ENCODE measurements at regions not wholly inside any gene's neighbourhood (a gene's known extent, or its start where the extent isn't known, plus 50 kb on each side); places are given as distances from the start of the nearest gene placed in this dataset.
"Not testable (repeated sequence)": the region's sequence is repeated elsewhere in the genome, so short reads cannot be mapped to it uniquely, and the experiment has no call there.

DNA sequence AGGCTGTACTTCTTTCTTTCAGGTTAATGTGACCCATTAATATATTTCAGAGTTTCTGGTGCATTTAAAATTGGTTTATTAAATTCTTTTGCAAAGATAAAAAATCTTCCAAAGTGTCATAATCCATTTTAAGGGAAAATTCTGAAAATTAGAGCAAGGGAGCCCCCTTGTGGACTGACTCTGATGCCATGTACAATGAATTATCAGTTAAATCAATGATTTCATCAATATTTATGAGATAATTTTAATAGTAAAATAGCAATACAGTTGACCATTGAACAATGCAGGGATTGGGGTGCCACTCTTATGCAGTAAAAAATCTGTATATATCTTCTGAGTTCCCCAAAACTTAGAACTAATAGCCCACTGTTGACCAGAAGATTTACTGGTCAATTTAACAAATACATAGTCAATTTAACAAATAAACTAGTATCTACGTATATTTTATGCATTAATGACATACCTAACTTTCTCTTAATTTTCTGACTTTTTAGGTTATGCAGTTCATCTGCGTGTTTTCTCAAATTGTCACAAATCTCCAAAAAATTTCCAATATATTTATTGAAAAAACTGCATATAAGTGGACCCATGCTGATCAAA lies 479.1 kb upstream of the MIR17HG start:
- H3K4me1 ChIP-seq (ENCODE audit: control insufficient read depth in 5 of 5, insufficient read depth in 5 of 5, low read length in 5 of 5), result peaks cover 0 to 2% (median 0%) of the 10 kb centered on the region in 5 donors
- H3K27me3 ChIP-seq (ENCODE audit: control insufficient read depth in 5 of 5, insufficient read depth in 4 of 5, low read length in 5 of 5), result no peaks in the 10 kb centered on the region
- H3K4me3 ChIP-seq (ENCODE audit: low read depth in 1 of 5, low read length in 5 of 5), result no peak overlapping the region
- no peaks in the 10 kb centered on the region for H3K36me3 ChIP-seq (ENCODE audit: control insufficient read depth in 5 of 5, insufficient read depth in 5 of 5, low read length in 5 of 5)
- no peaks in the 10 kb centered on the region for H3K9me3 ChIP-seq (ENCODE audit: control insufficient read depth in 5 of 5, low read length in 5 of 5)
- H3K27ac ChIP-seq (ENCODE audit: low read depth, low read length), result no peak overlapping the region
- H3K9ac ChIP-seq (ENCODE audit: low read length in 5 of 5), result no peak overlapping the region

DNA sequence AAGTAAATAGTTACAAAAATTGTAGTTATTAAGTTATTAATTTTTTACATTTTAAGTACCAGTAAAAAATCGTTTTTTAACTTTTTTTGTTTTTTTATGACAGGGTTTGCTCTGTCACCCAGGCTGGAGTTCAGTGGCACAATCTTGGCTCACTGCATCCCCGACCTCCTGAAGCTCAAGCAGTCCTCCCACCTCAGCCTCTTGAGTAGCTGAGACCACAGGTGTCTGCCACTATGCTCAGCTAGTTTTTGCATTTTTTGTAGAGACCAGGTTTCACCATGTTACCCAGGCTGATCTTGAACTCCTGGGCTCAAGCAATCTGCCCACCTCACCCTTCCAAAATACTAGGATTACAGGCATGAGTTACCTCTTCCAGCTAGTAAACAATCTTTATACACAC lies 477.9 kb upstream of the MIR17HG start:
- no peak overlapping the region for H3K4me3 ChIP-seq (ENCODE audit: low read depth in 1 of 5, low read length in 5 of 5)
- H3K9me3 ChIP-seq (ENCODE audit: control insufficient read depth in 5 of 5, low read length in 5 of 5), result no peaks in the 10 kb centered on the region
- H3K27ac ChIP-seq (ENCODE audit: low read depth, low read length), result no peak overlapping the region
- no peaks in the 10 kb centered on the region for H3K36me3 ChIP-seq (ENCODE audit: control insufficient read depth in 5 of 5, insufficient read depth in 5 of 5, low read length in 5 of 5)
- no peak overlapping the region for H3K9ac ChIP-seq (ENCODE audit: low read length in 5 of 5)
- H3K27me3 ChIP-seq (ENCODE audit: control insufficient read depth in 5 of 5, insufficient read depth in 4 of 5, low read length in 5 of 5), result no peaks in the 10 kb centered on the region
- peaks cover 0 to 2% (median 0%) of the 10 kb centered on the region in 5 donors for H3K4me1 ChIP-seq (ENCODE audit: control insufficient read depth in 5 of 5, insufficient read depth in 5 of 5, low read length in 5 of 5)

DNA sequence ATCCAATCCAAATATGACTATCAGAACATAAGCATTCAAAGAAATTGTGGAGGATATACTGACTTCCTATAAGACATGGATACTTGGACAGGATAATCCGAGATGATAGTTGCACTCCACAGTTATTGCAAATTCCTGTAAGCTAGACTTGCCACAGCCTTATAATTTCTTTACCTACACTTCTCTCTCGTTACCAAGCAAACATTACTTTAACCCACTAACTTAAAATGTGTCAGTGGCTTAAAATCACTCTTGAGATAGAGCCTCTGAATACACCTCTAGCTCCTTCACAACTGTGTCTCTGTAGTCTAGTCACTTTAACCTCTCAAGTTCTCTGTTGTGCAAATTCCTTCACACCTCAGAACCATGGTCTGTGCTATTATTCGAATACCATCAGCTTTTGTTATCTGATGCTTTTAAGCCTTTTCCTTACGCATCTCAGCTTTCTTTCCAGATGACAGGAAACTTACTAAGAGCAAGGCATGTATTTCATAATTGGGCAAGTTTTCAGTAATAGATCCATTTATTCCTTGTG lies 474.9 kb upstream of the MIR17HG start:
- Histone ChIP-seq H3K36me3 (ENCODE audit: control insufficient read depth in 5 of 5, insufficient read depth in 5 of 5, low read length in 5 of 5) (no peaks in the 10 kb centered on the region), H3K27me3 (ENCODE audit: control insufficient read depth in 5 of 5, insufficient read depth in 4 of 5, low read length in 5 of 5) (no peaks in the 10 kb centered on the region), H3K4me3 (ENCODE audit: low read depth in 1 of 5, low read length in 5 of 5) (no peak overlapping the region), H3K9me3 (ENCODE audit: control insufficient read depth in 5 of 5, low read length in 5 of 5) (no peaks in the 10 kb centered on the region), H3K9ac (ENCODE audit: low read length in 5 of 5) (no peak overlapping the region), H3K27ac (ENCODE audit: low read depth, low read length) (no peak overlapping the region), H3K4me1 (ENCODE audit: control insufficient read depth in 5 of 5, insufficient read depth in 5 of 5, low read length in 5 of 5) (no peaks in the 10 kb centered on the region)

DNA sequence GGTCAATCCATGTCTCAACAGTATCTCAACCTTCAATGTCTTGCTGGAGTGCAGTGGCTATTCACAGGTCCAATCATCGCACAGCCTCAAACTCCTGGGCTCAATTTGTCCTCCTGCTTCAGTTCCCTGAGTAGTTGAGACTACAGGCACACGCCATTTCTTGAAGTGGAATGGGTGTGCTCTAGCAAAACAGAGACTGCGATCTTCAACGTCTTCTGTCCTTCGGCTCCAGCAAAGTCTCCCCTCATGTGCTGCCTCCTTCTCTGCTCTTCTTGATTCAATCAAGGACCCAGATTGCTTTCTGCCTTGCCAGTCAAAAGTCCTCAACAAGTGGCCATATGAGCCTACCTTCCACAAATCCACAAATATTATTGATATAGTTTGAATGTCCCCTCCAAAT lies 466.7 kb upstream of the MIR17HG start:
- Histone ChIP-seq H3K27me3 (ENCODE audit: control insufficient read depth in 5 of 5, insufficient read depth in 4 of 5, low read length in 5 of 5) (no peaks in the 10 kb centered on the region), H3K36me3 (ENCODE audit: control insufficient read depth in 5 of 5, insufficient read depth in 5 of 5, low read length in 5 of 5) (no peaks in the 10 kb centered on the region), H3K9ac (ENCODE audit: low read length in 5 of 5) (no peak overlapping the region), H3K9me3 (ENCODE audit: control insufficient read depth in 5 of 5, low read length in 5 of 5) (no peaks in the 10 kb centered on the region), H3K27ac (ENCODE audit: low read depth, low read length) (no peak overlapping the region), H3K4me3 (ENCODE audit: low read depth in 1 of 5, low read length in 5 of 5) (no peak overlapping the region), H3K4me1 (ENCODE audit: control insufficient read depth in 5 of 5, insufficient read depth in 5 of 5, low read length in 5 of 5) (no peaks in the 10 kb centered on the region)

DNA sequence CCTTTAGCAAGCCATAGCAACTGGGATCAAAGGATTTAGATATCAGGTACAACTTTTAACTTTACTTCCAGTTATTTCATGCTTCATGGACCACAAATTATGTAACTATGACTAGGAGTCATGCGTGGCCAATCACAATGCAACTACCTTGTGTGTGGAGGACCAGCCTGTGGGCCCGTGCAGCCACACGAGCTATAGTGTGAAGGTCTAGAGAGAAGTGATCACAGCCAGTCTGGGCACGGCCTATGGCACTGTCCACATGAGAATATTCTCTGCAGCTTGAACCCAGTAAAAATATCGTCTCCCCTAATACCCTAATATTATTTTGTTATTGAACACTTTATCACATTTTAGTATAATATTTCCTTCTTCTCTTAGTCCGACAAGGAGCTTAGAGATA lies 464.9 kb upstream of the MIR17HG start:
- H3K27ac ChIP-seq (ENCODE audit: low read depth, low read length), result no peak overlapping the region
- no peaks in the 10 kb centered on the region for H3K9me3 ChIP-seq (ENCODE audit: control insufficient read depth in 5 of 5, low read length in 5 of 5)
- H3K4me1 ChIP-seq (ENCODE audit: control insufficient read depth in 5 of 5, insufficient read depth in 5 of 5, low read length in 5 of 5), result no peaks in the 10 kb centered on the region
- H3K4me3 ChIP-seq (ENCODE audit: low read depth in 1 of 5, low read length in 5 of 5), result no peak overlapping the region
- H3K9ac ChIP-seq (ENCODE audit: low read length in 5 of 5), result no peak overlapping the region
- no peaks in the 10 kb centered on the region for H3K36me3 ChIP-seq (ENCODE audit: control insufficient read depth in 5 of 5, insufficient read depth in 5 of 5, low read length in 5 of 5)
- no peaks in the 10 kb centered on the region for H3K27me3 ChIP-seq (ENCODE audit: control insufficient read depth in 5 of 5, insufficient read depth in 4 of 5, low read length in 5 of 5)

DNA sequence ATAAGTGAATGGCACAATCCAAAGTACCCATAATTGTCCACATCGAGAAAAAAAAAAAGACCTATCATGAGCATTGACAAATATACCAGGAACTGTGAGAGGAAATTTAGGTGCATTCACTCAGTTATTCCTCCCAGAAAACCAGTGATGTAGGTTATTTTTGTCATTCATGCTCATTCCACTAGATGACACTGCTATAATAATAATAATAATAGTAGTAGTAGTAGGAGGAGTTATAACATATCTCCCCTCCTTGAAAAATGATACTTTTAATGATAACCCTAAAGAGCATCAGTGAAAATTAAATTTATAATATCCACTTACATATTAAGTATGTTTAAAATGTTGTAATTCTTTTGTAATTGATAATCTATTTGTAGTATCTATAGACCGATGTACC lies 463.9 kb upstream of the MIR17HG start:
- no peaks in the 10 kb centered on the region for H3K9me3 ChIP-seq (ENCODE audit: control insufficient read depth in 5 of 5, low read length in 5 of 5)

DNA sequence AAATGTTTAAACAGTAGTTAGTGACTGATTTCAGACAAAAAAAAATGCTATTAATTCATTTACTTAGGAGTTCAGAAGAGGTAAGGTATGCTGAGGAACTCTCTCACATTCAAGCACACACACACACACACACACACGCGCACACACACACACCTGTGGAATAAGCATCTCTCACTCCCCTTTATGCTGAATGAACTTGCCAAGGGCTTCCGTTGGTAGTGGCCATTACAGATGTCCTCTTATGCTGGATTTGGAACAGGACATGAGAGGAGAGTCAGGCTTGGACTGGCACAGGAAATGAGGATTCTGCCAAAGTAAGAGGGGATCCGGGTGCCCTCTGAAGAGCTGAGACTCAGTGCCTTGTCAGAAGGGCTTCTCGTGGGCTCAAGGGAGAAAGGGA lies 463.4 kb upstream of the MIR17HG start:
- Histone ChIP-seq H3K4me1 (ENCODE audit: control insufficient read depth in 5 of 5, insufficient read depth in 5 of 5, low read length in 5 of 5) (no peaks in the 10 kb centered on the region), H3K36me3 (ENCODE audit: control insufficient read depth in 5 of 5, insufficient read depth in 5 of 5, low read length in 5 of 5) (no peaks in the 10 kb centered on the region), H3K4me3 (ENCODE audit: low read depth in 1 of 5, low read length in 5 of 5) (no peak overlapping the region), H3K27me3 (ENCODE audit: control insufficient read depth in 5 of 5, insufficient read depth in 4 of 5, low read length in 5 of 5) (no peaks in the 10 kb centered on the region), H3K27ac (ENCODE audit: low read depth, low read length) (no peak overlapping the region), H3K9me3 (ENCODE audit: control insufficient read depth in 5 of 5, low read length in 5 of 5) (no peaks in the 10 kb centered on the region), H3K9ac (ENCODE audit: low read length in 5 of 5) (no peak overlapping the region)

More for the DNA sequence above, 463.9 kb upstream of the MIR17HG start:
- Histone ChIP-seq H3K36me3 (ENCODE audit: control insufficient read depth in 5 of 5, insufficient read depth in 5 of 5, low read length in 5 of 5) (no peaks in the 10 kb centered on the region), H3K27me3 (ENCODE audit: control insufficient read depth in 5 of 5, insufficient read depth in 4 of 5, low read length in 5 of 5) (no peaks in the 10 kb centered on the region), H3K9ac (ENCODE audit: low read length in 5 of 5) (no peak overlapping the region), H3K4me1 (ENCODE audit: control insufficient read depth in 5 of 5, insufficient read depth in 5 of 5, low read length in 5 of 5) (no peaks in the 10 kb centered on the region), H3K27ac (ENCODE audit: low read depth, low read length) (no peak overlapping the region), H3K4me3 (ENCODE audit: low read depth in 1 of 5, low read length in 5 of 5) (no peak overlapping the region)

DNA sequence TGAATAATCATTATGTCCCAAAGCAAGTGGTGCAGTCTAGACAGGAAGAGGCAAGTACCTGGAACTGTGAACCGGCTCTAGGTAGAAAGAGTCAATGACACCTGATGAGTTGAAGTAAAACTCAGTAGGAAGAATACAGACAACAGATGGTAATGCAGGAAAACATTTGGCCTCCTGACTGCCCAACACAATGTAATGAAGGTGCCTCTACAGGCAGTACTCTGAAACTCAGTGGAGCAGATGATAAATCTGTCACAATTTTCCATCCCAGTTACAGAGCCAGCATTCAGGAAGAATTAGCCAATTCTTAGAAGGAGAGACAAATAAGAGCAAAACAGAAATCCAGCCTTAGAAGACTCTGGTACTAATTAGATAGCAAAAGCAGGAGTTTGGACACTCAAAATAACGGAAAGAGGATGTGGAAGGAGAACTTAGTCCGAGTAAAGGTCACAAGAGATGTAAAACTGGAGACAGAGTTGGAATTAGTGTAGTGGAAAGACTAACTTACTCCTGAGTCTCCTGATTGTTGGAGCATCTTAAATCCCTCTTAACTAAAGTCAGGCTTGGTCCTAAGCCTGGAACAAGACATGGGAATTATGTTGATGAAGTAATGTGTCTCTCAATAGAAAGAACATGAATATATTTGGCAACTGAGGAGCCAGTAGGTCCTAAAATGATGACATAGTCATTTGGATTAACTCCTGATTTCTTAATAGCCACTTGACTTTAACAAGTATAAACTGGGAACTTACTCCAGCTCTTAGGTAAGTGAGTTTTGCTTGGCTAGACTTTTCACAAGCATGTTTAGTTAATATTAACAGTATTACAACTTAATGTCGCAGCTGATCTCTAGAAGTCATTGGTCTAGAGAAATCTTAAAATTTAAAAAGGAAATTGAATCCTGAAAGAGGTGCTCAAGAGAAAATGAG lies 457.3 kb upstream of the MIR17HG start:
- no peak overlapping the region for H3K4me3 ChIP-seq (ENCODE audit: low read depth in 1 of 5, low read length in 5 of 5)
- H3K27ac ChIP-seq (ENCODE audit: low read depth, low read length), result no peak overlapping the region
- no peaks in the 10 kb centered on the region for H3K36me3 ChIP-seq (ENCODE audit: control insufficient read depth in 5 of 5, insufficient read depth in 5 of 5, low read length in 5 of 5)
- no peak overlapping the region for H3K9ac ChIP-seq (ENCODE audit: low read length in 5 of 5)
- no peaks in the 10 kb centered on the region for H3K9me3 ChIP-seq (ENCODE audit: control insufficient read depth in 5 of 5, low read length in 5 of 5)
- no peaks in the 10 kb centered on the region for H3K4me1 ChIP-seq (ENCODE audit: control insufficient read depth in 5 of 5, insufficient read depth in 5 of 5, low read length in 5 of 5)
- no peaks in the 10 kb centered on the region for H3K27me3 ChIP-seq (ENCODE audit: control insufficient read depth in 5 of 5, insufficient read depth in 4 of 5, low read length in 5 of 5)

DNA sequence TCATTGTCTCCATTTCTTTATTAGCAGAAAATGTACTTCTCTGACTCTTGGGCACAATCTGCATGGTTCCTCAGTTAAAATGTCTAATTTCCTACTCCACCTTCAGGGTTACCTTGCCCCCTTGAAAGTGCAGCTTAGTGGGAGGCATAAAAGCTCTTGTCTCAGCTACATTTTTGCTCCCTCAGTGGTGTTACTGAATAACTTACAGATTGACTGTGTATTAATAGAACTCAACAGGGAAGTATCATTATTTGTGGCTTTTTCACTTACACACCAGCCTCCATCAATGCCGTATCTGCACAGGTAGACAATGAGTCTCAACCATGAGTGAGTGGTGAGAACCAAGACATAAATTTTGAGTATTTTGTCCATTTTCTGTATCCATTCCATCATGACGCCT lies 456.2 kb upstream of the MIR17HG start:
- H3K27ac ChIP-seq (ENCODE audit: low read depth, low read length), result no peak overlapping the region
- H3K27me3 ChIP-seq (ENCODE audit: control insufficient read depth in 5 of 5, insufficient read depth in 4 of 5, low read length in 5 of 5), result no peaks in the 10 kb centered on the region
- H3K9me3 ChIP-seq (ENCODE audit: control insufficient read depth in 5 of 5, low read length in 5 of 5), result no peaks in the 10 kb centered on the region
- no peaks in the 10 kb centered on the region for H3K4me1 ChIP-seq (ENCODE audit: control insufficient read depth in 5 of 5, insufficient read depth in 5 of 5, low read length in 5 of 5)
- no peak overlapping the region for H3K4me3 ChIP-seq (ENCODE audit: low read depth in 1 of 5, low read length in 5 of 5)
- H3K36me3 ChIP-seq (ENCODE audit: control insufficient read depth in 5 of 5, insufficient read depth in 5 of 5, low read length in 5 of 5), result no peaks in the 10 kb centered on the region
- no peak overlapping the region for H3K9ac ChIP-seq (ENCODE audit: low read length in 5 of 5)

DNA sequence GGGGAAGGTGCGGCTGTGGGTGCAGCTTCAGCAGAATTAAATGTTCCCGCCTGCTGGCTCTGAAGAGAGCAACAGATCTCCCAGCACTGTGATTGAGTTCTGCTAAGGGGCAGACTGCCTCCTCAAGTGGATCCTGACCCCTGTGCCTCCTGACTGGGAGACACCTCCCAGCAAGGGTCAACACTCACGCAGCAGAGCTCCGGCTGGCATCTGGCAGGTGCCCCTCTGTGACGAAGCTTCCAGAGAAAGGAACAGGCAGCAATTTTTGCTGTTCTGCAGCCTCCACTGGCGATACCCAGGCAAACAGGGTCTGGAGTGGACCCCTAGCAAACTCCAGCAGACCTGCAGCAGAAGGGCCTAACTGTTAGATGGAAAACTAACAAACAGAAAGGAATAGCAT lies 454.3 kb upstream of the MIR17HG start:
- H3K4me1 ChIP-seq (ENCODE audit: control insufficient read depth in 5 of 5, insufficient read depth in 5 of 5, low read length in 5 of 5); H3K36me3 ChIP-seq (ENCODE audit: control insufficient read depth in 5 of 5, insufficient read depth in 5 of 5, low read length in 5 of 5); H3K9ac ChIP-seq (ENCODE audit: low read length in 5 of 5); H3K4me3 ChIP-seq (ENCODE audit: low read depth in 1 of 5, low read length in 5 of 5); H3K27ac ChIP-seq (ENCODE audit: low read depth, low read length); H3K9me3 ChIP-seq (ENCODE audit: control insufficient read depth in 5 of 5, low read length in 5 of 5); H3K27me3 ChIP-seq (ENCODE audit: control insufficient read depth in 5 of 5, insufficient read depth in 4 of 5, low read length in 5 of 5): not testable (repeated sequence)

All from subcutaneous abdominal adipose tissue (tissue), 5 donors.